HEK293 (cell line): ENCODE measurements at regions not wholly inside any gene's neighbourhood (a gene's known extent, or its start where the extent isn't known, plus 50 kb on each side); places are given as distances from the start of the nearest gene placed in this dataset.
"Not testable (repeated sequence)": the region's sequence is repeated elsewhere in the genome, so short reads cannot be mapped to it uniquely, and the experiment has no call there.

Experiments
- MZF1 ChIP-seq: fragments of 450-650 bp; formaldehyde crosslinking; IDR thresholded peaks from 2 replicates; pipeline ENCODE4 v1.5.1; 2017; ENCODE audit warnings: missing biosample characterization, missing genetic modification characterization, borderline replicate concordance
- ZNF274 ChIP-seq, 2 experiments: fragments of 200-500 bp in 1 of 2; fragments of 450-650 bp in 1 of 2; sonication (Bioruptor generic) in 1 of 2; formaldehyde crosslinking in 1 of 2; IDR thresholded peaks; 2 replicates each; pipeline versions ENCODE4 v1.5.1 to v1.6.1; 2014 to 2016; ENCODE audit warnings: borderline replicate concordance in 1 of 2, inconsistent platforms in 1 of 2, low read length in 1 of 2, missing biosample characterization in 1 of 2, missing genetic modification characterization in 1 of 2
- ZNF571 ChIP-seq: fragments of 450-650 bp; formaldehyde crosslinking; IDR thresholded peaks from 2 replicates; pipeline ENCODE4 v1.5.0; 2017; ENCODE audit warnings: missing biosample characterization, missing genetic modification characterization
- ZNF747 ChIP-seq: fragments of 450-650 bp; formaldehyde crosslinking; IDR thresholded peaks from 2 replicates; pipeline ENCODE4 v1.5.1; 2016; ENCODE audit warnings: missing biosample characterization, missing genetic modification characterization
- TF ChIP-seq, protein P1 (sequence below): fragments of 450-650 bp; formaldehyde crosslinking; IDR thresholded peaks from 2 replicates; pipeline ENCODE4 v1.5.1; 2016; ENCODE audit warnings: missing biosample characterization, missing genetic modification characterization
- TF ChIP-seq, protein P2 (sequence below): fragments of 450-650 bp; formaldehyde crosslinking; IDR thresholded peaks from 2 replicates; pipeline ENCODE4 v1.5.1; 2016; ENCODE audit warnings: missing biosample characterization, missing genetic modification characterization

DNA sequence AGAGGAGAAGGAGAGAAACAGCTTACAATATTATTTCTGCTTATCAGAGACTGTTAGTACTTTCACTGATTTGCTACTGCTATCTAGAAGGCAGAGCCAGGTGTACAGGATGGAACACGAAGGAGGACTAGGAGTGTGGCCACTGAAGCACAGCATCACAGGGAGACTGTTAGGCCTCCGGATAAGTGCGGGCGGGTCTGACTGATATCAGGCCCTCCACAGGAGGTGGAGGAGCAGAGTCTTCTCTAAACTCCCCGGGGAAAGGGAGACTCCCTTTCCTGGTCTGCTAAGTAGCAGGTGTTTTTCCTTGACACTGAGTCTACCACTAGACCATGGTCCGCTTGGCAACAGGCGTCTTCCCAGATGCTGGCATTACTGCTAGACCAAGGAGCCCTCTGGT is 1065.2 kb downstream of the TMEM121 start:
- TF ChIP-seq ZNF274 (IDR thresholded peaks at IDR 0.05; ENCODE audit: low read length); ZNF274 (tag by site-specific recombination; IDR thresholded peaks at IDR 0.05; ENCODE audit: borderline replicate concordance); MZF1 (tag by site-specific recombination); ZNF571; ZNF747 (tag by site-specific recombination): not testable (repeated sequence)
- TF ChIP-seq, protein P1, sequence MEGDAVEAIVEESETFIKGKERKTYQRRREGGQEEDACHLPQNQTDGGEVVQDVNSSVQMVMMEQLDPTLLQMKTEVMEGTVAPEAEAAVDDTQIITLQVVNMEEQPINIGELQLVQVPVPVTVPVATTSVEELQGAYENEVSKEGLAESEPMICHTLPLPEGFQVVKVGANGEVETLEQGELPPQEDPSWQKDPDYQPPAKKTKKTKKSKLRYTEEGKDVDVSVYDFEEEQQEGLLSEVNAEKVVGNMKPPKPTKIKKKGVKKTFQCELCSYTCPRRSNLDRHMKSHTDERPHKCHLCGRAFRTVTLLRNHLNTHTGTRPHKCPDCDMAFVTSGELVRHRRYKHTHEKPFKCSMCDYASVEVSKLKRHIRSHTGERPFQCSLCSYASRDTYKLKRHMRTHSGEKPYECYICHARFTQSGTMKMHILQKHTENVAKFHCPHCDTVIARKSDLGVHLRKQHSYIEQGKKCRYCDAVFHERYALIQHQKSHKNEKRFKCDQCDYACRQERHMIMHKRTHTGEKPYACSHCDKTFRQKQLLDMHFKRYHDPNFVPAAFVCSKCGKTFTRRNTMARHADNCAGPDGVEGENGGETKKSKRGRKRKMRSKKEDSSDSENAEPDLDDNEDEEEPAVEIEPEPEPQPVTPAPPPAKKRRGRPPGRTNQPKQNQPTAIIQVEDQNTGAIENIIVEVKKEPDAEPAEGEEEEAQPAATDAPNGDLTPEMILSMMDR (tag by site-specific recombination): not testable (repeated sequence)
- TF ChIP-seq, protein P2, sequence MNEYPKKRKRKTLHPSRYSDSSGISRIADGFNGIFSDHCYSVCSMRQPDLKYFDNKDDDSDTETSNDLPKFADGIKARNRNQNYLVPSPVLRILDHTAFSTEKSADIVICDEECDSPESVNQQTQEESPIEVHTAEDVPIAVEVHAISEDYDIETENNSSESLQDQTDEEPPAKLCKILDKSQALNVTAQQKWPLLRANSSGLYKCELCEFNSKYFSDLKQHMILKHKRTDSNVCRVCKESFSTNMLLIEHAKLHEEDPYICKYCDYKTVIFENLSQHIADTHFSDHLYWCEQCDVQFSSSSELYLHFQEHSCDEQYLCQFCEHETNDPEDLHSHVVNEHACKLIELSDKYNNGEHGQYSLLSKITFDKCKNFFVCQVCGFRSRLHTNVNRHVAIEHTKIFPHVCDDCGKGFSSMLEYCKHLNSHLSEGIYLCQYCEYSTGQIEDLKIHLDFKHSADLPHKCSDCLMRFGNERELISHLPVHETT (tag by site-specific recombination): not testable (repeated sequence)
